HUES6 (cell line): ENCODE measurements at regions not wholly inside any gene's neighbourhood (a gene's known extent, or its start where the extent isn't known, plus 50 kb on each side); places are given as distances from the start of the nearest gene placed in this dataset.

Experiments used
- H3K27ac ChIP-seq: 2 replicates; pipeline ENCODE4 v1.7.0; 2013; ENCODE audit warnings: low read depth, mild to moderate bottlenecking, low read length, inconsistent platforms
- H3K27me3 ChIP-seq: 2 replicates; pipeline ENCODE4 v1.6.1; 2013; ENCODE audit warnings: low read length; ENCODE audit not compliant: control insufficient read depth, insufficient read depth
- H3K36me3 ChIP-seq: 2 replicates; pipeline ENCODE4 v1.6.1; 2013; ENCODE audit warnings: low read length; ENCODE audit not compliant: control insufficient read depth, insufficient read depth
- H3K4me1 ChIP-seq: 2 replicates; pipeline ENCODE4 v1.6.1; 2013; ENCODE audit warnings: low read length; ENCODE audit not compliant: control insufficient read depth, insufficient read depth
- H3K4me3 ChIP-seq: 2 replicates; pipeline ENCODE4 v1.5.1; 2013; ENCODE audit warnings: low read depth, low read length
- H3K9ac ChIP-seq: one replicate; pipeline ENCODE4 v1.6.1; 2013; ENCODE audit warnings: mild to moderate bottlenecking, low read length
- H3K9me3 ChIP-seq: 2 replicates; pipeline ENCODE4 v1.6.1; 2013; ENCODE audit warnings: low read depth, low read length; ENCODE audit not compliant: control insufficient read depth, insufficient read depth

DNA sequence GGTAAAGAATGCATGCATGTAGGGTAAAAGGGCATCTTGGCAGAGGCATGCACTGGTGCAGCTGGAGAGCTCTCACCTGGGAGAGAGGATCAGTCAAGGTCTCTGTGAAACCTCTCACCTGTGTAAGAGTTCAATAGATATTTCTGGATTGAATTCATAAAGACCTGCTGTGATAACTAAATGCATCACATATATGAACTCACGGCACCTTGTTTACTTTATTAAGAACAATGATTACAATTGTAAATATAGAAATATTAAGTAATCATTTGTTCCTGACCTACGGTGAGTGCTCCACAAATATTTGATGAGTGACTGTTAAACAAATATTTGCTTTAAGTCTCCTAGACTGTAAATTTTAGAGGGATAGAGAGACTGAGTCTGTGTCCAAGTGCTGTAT is 85.9 kb upstream of the PAQR3 start:
- H3K27me3 ChIP-seq: no peaks in the 10 kb centered on the region
- no peak overlapping the region for H3K9ac ChIP-seq
- no peak overlapping the region for H3K27ac ChIP-seq

DNA sequence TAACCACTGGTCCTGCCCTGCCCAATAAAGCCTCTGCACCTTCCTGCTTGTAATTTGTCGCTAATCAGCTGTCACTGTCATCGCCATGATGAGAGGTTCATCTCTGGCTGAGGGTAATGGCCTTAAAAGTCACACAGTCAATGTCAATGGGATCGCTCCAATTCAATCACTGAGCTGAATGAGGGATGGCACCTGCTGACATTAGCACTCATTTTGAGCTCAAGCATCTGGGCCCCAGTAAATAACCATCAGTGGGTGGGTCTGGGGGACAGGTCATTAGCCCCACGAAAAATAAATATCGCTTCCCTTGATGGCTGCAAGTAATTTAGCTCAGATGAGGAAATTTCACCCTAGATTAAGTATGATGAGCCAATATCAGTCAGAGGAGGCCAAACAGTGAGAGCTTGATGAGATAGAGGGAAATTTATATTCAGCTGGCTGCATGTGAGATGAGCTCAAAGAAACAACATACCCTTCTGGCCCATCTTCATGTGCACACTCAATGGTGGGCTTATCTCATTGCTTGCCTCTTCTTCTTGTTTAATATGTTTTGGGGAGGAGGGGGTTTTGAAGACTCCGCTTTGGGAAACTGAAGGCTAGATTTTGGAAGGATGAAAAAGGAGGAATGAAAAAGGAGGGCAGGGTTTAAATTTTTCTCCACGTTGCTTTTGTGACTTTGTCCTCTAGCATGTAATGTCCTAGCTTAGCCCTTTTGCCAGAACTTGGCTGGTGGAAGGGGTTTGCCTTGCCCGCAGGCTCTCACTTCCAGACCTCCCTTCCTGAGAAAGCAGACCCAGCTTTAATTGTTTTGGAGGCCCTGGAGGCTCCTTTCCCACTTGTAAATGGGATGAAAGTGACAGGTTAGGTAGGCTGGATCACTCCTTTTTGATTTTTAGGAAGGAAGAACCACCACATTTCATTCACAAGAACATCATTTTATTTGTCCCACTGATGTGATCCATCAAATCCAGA is 84.8 kb upstream of the PAQR3 start:
- Histone ChIP-seq H3K27me3 (no peaks in the 10 kb centered on the region), H3K4me3 (no peak overlapping the region), H3K27ac (no peak overlapping the region), H3K4me1 (no peaks in the 10 kb centered on the region), H3K36me3 (no peaks in the 10 kb centered on the region), H3K9me3 (no peaks in the 10 kb centered on the region), H3K9ac (no peak overlapping the region)

More for the DNA sequence above, 85.9 kb upstream of the PAQR3 start:
- Histone ChIP-seq H3K4me3 (no peak overlapping the region), H3K9me3 (no peaks in the 10 kb centered on the region), H3K4me1 (no peaks in the 10 kb centered on the region), H3K36me3 (no peaks in the 10 kb centered on the region)

DNA sequence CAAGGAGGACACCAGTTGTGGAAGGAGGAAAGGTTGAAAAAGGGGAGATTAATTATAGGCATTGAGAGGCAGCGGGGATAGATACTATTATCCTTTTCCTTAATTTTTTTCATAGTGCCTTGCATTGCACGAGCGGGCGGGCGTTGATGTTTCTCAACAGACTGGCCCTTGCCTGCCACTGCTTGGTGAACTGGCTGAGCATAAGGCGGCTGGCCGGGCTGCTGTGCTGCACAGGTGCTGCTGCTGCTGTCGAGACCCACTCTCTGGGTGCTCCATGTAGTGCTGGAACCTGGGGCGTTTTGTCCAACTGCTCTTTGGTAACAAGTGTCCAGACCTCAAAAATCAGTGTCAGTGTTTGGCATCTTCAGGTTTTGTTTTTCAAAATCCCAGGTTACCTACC is 83.3 kb upstream of the PAQR3 start:
- Histone ChIP-seq H3K27ac (no peak overlapping the region), H3K4me3 (no peak overlapping the region), H3K9me3 (no peaks in the 10 kb centered on the region), H3K36me3 (no peaks in the 10 kb centered on the region), H3K9ac (no peak overlapping the region), H3K27me3 (no peaks in the 10 kb centered on the region), H3K4me1 (no peaks in the 10 kb centered on the region)

DNA sequence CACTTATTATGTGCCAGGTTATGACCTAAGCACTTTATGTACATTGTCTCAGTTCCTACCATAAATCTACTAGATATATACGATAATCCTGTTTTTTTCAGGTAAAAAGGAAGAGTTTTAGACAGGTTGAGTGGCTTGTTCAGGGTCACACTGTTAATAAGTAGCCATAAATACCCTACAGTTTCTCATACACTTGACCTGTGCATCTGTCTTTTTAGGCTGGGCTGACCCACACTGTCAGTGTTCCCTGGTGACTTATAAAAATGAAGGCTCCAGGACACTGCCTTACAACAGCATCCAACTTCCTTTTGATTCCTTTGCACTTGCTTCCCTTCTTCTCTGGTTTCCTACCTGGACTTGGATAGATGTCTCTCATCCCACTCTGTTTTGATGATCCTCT is 78.2 kb upstream of the PAQR3 start:
- H3K27me3 ChIP-seq: no peaks in the 10 kb centered on the region
- no peak overlapping the region for H3K9ac ChIP-seq
- H3K36me3 ChIP-seq: no peaks in the 10 kb centered on the region
- no peak overlapping the region for H3K27ac ChIP-seq
- no peak overlapping the region for H3K4me3 ChIP-seq
- H3K9me3 ChIP-seq: no peaks in the 10 kb centered on the region
- H3K4me1 ChIP-seq: no peaks in the 10 kb centered on the region

DNA sequence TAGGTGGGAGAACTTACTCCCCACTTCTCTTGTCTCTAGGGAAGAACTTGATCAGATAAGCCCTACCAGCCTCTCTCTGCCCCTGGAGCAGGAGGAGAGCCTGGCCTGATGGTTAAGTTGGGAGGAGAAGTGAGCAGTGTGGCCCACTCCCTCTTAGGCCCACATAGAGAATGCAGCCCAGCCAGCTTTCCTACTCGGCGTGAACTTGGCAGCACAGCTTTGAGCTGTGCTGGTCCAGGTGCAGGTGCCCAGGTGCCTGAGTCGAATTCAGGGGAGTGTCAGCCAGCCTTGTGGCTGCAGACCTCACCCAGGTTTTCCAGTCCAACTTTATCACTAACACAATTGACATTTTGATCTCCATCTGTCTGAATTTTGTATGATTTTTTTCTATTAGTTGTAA is 77.6 kb upstream of the PAQR3 start:
- Histone ChIP-seq H3K4me3 (no peak overlapping the region), H3K27ac (no peak overlapping the region), H3K9me3 (no peaks in the 10 kb centered on the region), H3K36me3 (no peaks in the 10 kb centered on the region), H3K9ac (no peak overlapping the region), H3K4me1 (no peaks in the 10 kb centered on the region), H3K27me3 (no peaks in the 10 kb centered on the region)

DNA sequence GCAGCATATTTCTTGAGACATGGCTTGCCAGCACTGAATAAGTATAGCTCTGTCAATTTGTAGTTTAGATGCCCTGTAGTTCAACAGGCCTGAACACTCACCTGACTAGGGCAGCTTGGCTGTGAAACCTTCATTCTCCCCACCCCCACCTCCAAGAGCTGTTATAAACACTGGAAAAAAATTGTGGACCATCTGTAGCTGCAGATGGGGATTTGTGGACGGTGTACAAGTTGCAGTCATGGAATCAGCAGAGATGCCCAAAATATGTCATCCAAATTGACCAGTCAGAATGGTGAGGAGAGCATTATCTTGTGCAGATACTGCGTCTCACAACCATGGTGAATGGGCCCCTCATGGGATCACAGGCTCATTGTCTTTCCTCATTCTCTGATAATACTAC is 76.2 kb upstream of the PAQR3 start:
- no peaks in the 10 kb centered on the region for H3K27me3 ChIP-seq
- no peak overlapping the region for H3K4me3 ChIP-seq
- H3K27ac ChIP-seq: no peak overlapping the region
- no peak overlapping the region for H3K9ac ChIP-seq
- H3K9me3 ChIP-seq: no peaks in the 10 kb centered on the region
- H3K36me3 ChIP-seq: no peaks in the 10 kb centered on the region
- no peaks in the 10 kb centered on the region for H3K4me1 ChIP-seq

DNA sequence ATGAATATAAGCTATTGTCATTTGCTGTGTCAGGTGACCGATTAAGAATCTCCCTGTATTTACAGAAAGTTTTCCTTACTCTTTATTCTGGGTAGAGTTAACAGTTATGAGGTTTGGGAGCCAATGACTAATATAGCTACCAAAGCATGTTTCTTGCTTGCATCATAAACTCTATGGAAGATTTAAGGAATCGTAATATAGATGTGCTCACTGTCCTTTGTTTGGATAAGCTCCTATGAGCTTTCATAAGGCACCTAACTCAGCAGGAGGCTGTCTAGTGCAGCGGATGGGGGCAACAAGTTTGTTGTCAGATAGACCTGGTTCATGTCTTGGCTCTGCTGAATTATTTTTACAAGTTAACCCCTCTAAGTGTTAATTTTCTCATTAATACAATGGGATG is 75.0 kb upstream of the PAQR3 start:
- Histone ChIP-seq H3K9me3 (no peaks in the 10 kb centered on the region), H3K9ac (no peak overlapping the region), H3K27ac (no peak overlapping the region), H3K4me3 (no peak overlapping the region), H3K4me1 (no peaks in the 10 kb centered on the region), H3K27me3 (no peaks in the 10 kb centered on the region), H3K36me3 (no peaks in the 10 kb centered on the region)

DNA sequence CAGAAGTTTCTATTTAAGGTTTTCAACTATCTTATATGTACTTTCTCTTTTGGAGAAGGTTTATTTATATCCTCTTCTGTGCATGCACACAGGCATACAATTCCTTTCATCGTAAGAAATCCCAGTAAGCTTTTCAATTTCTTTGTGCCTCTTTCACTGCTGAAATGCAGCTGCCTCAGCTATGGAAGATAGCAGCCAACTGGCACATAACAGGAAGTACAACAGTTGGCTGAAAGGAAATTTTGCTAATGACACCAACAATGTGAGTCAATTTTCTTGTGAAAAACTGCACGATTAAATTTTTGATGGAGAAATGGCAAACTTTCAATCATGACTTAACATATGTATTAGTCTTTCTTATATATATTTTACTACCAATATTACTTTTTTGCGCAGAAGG is 74.5 kb upstream of the PAQR3 start:
- H3K27ac ChIP-seq: no peak overlapping the region
- H3K4me3 ChIP-seq: no peak overlapping the region
- H3K36me3 ChIP-seq: no peaks in the 10 kb centered on the region

DNA sequence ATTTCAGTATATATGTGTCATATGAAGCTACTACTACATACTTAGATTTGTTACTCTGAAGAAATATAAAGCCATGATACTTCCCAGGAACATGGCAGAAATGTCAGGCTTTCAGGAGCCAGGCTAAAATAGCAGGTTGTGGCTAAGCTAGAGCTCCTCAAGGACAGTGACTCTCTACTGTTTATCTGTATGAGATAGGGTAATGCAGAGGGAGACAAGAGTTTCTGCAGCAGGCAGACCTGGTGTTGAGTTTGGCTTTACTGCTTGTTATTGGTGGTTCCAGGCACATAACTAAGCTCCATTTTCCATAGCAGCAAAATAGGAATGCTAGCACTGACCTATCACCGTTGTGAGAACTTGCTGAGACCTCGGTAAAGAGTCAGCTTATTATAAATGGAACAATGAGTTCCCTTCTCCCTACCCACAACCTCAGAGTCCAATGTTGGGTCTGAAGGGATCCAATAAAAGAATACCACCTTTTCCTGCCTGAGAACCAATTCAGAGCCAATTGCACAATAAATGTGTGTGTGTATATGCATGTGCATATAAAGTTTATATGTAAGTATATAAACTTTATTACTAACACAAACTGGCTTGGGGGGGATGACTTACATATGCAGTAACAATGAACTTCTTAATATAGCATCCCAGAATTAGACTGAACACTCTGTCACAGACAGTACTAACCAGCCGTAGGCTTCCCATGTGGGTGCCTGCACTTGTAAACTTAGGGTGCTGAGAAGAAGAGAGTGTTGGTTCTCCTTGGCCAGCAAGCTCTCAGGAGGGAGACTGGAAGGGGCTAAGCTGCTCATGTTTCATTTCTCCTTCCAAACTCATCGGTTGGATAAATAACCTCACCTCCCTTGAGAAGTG is 51.9 kb upstream of the PAQR3 start:
- Histone ChIP-seq H3K4me3 (no peak overlapping the region), H3K9ac (no peak overlapping the region), H3K36me3 (no peaks in the 10 kb centered on the region), H3K27me3 (no peaks in the 10 kb centered on the region), H3K27ac (no peak overlapping the region), H3K4me1 (no peaks in the 10 kb centered on the region), H3K9me3 (no peaks in the 10 kb centered on the region)

More for the DNA sequence above, 74.5 kb upstream of the PAQR3 start:
- no peaks in the 10 kb centered on the region for H3K9me3 ChIP-seq
- no peaks in the 10 kb centered on the region for H3K27me3 ChIP-seq
- no peaks in the 10 kb centered on the region for H3K4me1 ChIP-seq
- no peak overlapping the region for H3K9ac ChIP-seq

DNA sequence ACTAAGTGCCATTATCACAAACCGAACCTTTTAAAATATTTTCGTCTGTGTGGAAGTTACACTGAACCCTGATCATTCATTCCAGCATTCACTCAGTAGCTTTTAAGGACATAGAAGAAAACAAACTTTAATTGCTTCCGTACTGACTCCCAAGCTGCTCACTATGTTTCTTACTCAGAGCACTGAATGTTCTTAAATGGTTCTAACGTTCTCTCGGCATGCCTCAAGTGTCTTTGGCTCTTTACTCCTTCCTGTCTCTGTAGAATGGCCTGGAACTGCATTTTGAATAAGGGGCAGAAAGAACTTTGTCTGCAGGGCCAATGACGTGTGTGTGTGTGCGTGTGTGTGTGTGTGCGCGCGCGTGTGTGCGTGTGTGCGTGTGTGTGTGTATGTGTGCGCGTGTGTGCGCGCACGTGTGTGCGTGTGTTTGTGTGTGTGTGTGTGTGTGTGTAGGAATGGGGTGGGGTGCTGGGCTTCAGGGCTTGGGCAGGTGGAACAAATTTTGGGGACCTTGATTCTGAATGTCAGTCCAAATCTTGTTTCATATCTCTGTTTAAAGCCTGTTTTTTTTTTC is 50.5 kb upstream of the PAQR3 start:
- Histone ChIP-seq H3K9me3 (no peaks in the 10 kb centered on the region), H3K27ac (no peak overlapping the region), H3K4me1 (no peaks in the 10 kb centered on the region), H3K36me3 (no peaks in the 10 kb centered on the region), H3K27me3 (no peaks in the 10 kb centered on the region), H3K9ac (no peak overlapping the region), H3K4me3 (no peak overlapping the region)
